H9 (cell line): ENCODE measurements at regions not wholly inside any gene's neighbourhood (a gene's known extent, or its start where the extent isn't known, plus 50 kb on each side); places are given as distances from the start of the nearest gene placed in this dataset.

ENCODE experiments used
- DNase-seq: peaks from one replicate; pipeline ENCODE4 v3.0.0-alpha.2; 2017
- H2AFZ ChIP-seq: one replicate; pipeline ENCODE4 v1.6.1; 2013; ENCODE audit warnings: mild to moderate bottlenecking, low read length, control low read depth, moderate library complexity
- H2AK5ac ChIP-seq: 2 replicates; pipeline ENCODE4 v1.6.1; 2013; ENCODE audit warnings: low read length, control low read depth, mixed read lengths; ENCODE audit not compliant: insufficient read length
- H2BK120ac ChIP-seq: one replicate; pipeline ENCODE4 v1.6.1; 2013; ENCODE audit warnings: low read depth, mild to moderate bottlenecking, low read length, control low read depth, inconsistent platforms; ENCODE audit not compliant: poor library complexity, severe bottlenecking
- H2BK12ac ChIP-seq: 2 replicates; pipeline ENCODE4 v1.6.1; 2013; ENCODE audit warnings: low read length, control low read depth, mixed read lengths, low read depth; ENCODE audit not compliant: insufficient read length
- H2BK15ac ChIP-seq: 2 replicates; pipeline ENCODE4 v1.6.1; 2013; ENCODE audit warnings: low read depth, low read length, control low read depth
- H2BK20ac ChIP-seq: one replicate; pipeline ENCODE4 v1.6.1; 2013; ENCODE audit warnings: low read depth, mild to moderate bottlenecking, low read length, control low read depth, inconsistent platforms; ENCODE audit not compliant: poor library complexity, severe bottlenecking
- H2BK5ac ChIP-seq: 2 replicates; pipeline ENCODE4 v1.6.1; 2013; ENCODE audit warnings: low read length, control low read depth, mixed read lengths; ENCODE audit not compliant: insufficient read length
- H3K14ac ChIP-seq: 2 replicates; pipeline ENCODE4 v1.6.1; 2013; ENCODE audit warnings: low read length, control low read depth; ENCODE audit not compliant: insufficient read depth
- H3K18ac ChIP-seq: 2 replicates; pipeline ENCODE4 v1.6.1; 2013; ENCODE audit warnings: low read depth, mild to moderate bottlenecking, mixed read lengths, low read length, control low read depth; ENCODE audit not compliant: insufficient read length
- H3K23ac ChIP-seq: 2 replicates; pipeline ENCODE4 v1.6.1; 2013; ENCODE audit warnings: low read length, control low read depth, mixed read lengths, low read depth; ENCODE audit not compliant: insufficient read length
- H3K23me2 ChIP-seq: 2 replicates; pipeline ENCODE4 v1.6.1; 2013; ENCODE audit warnings: low read depth, mild to moderate bottlenecking, mixed read lengths, low read length, control low read depth; ENCODE audit not compliant: insufficient read length, poor library complexity, severe bottlenecking
- H3K27ac ChIP-seq: 2 replicates; pipeline ENCODE4 v1.5.1; 2013; ENCODE audit warnings: low read length, control low read depth, mixed read lengths, low read depth; ENCODE audit not compliant: insufficient read length
- H3K27me3 ChIP-seq: 2 replicates; pipeline ENCODE4 v1.6.1; 2013; ENCODE audit warnings: low read length, control low read depth, inconsistent platforms; ENCODE audit not compliant: insufficient read depth
- H3K4ac ChIP-seq: 2 replicates; pipeline ENCODE4 v1.6.1; 2013; ENCODE audit warnings: low read depth, mild to moderate bottlenecking, control low read depth, inconsistent platforms, low read length, moderate library complexity
- H3K4me1 ChIP-seq: 2 replicates; pipeline ENCODE4 v1.6.1; 2013; ENCODE audit warnings: low read length, control low read depth, inconsistent platforms; ENCODE audit not compliant: insufficient read depth
- H3K4me2 ChIP-seq: 2 replicates; pipeline ENCODE4 v1.6.1; 2013; ENCODE audit warnings: low read length, control low read depth, mixed read lengths; ENCODE audit not compliant: insufficient read length, insufficient read depth
- H3K56ac ChIP-seq: 2 replicates; pipeline ENCODE4 v1.6.1; 2013; ENCODE audit warnings: low read depth, mild to moderate bottlenecking, mixed read lengths, low read length, control low read depth; ENCODE audit not compliant: insufficient read length
- H3K79me1 ChIP-seq: 2 replicates; pipeline ENCODE4 v1.6.1; 2013; ENCODE audit warnings: low read depth, mild to moderate bottlenecking, moderate library complexity, low read length, control low read depth, inconsistent platforms; ENCODE audit not compliant: insufficient read depth, poor library complexity, severe bottlenecking
- H3K79me2 ChIP-seq: 2 replicates; pipeline ENCODE4 v1.6.1; 2013; ENCODE audit warnings: low read length, control low read depth, inconsistent platforms; ENCODE audit not compliant: insufficient read depth
- H3K9ac ChIP-seq: 2 replicates; pipeline ENCODE4 v1.6.1; 2013; ENCODE audit warnings: low read length, control low read depth, mixed read lengths; ENCODE audit not compliant: insufficient read length; ENCODE audit errors: extremely low read depth
- H3K9me3 ChIP-seq: one replicate; pipeline ENCODE4 v1.6.1; 2013; ENCODE audit warnings: low read depth, low read length, inconsistent platforms; ENCODE audit not compliant: control insufficient read depth
- H3T11ph ChIP-seq: one replicate; pipeline ENCODE4 v1.6.1; 2013; ENCODE audit warnings: mild to moderate bottlenecking, low read length, control low read depth, inconsistent platforms
- H4K20me1 ChIP-seq: one replicate; pipeline ENCODE4 v1.6.1; 2013; ENCODE audit not compliant: control insufficient read depth, insufficient read length, insufficient read depth
- H4K5ac ChIP-seq: 2 replicates; pipeline ENCODE4 v1.6.1; 2013; ENCODE audit warnings: low read depth, mild to moderate bottlenecking, mixed read lengths, low read length, control low read depth; ENCODE audit not compliant: insufficient read length
- H4K8ac ChIP-seq: replicated peaks from 2 replicates; pipeline ENCODE4 v1.6.1; 2013; ENCODE audit warnings: low read length, control low read depth, mixed read lengths, low read depth; ENCODE audit not compliant: insufficient read length
- H4K91ac ChIP-seq: 2 replicates; pipeline ENCODE4 v1.6.1; 2013; ENCODE audit warnings: low read depth, mild to moderate bottlenecking, moderate library complexity, mixed read lengths, low read length, control low read depth; ENCODE audit not compliant: insufficient read length
- H3K27ac Mint-ChIP-seq, 3 experiments: 2 replicates in 2 of 3; 3 replicates in 1 of 3; pipeline ENCODE4 v1.8.0; 2020 to 2021; ENCODE audit warnings: mixed read lengths in 3 of 3, mild to moderate bottlenecking in 1 of 3, moderate library complexity in 1 of 3
- H3K27me3 Mint-ChIP-seq: 2 replicates; pipeline ENCODE4 v1.8.0; 2021; ENCODE audit warnings: low read depth, mild to moderate bottlenecking, moderate library complexity, mixed read lengths
- H3K36me3 Mint-ChIP-seq, 3 experiments: 2 replicates in 2 of 3; 3 replicates in 1 of 3; pipeline ENCODE4 v1.8.0; 2020 to 2021; ENCODE audit warnings: low read depth in 3 of 3, mixed read lengths in 3 of 3; ENCODE audit not compliant: insufficient read depth in 1 of 3
- H3K4me1 Mint-ChIP-seq, 2 experiments: 2 replicates each; pipeline ENCODE4 v1.8.0; 2020; ENCODE audit warnings: mixed read lengths in 2 of 2
- H3K4me3 Mint-ChIP-seq, 2 experiments: 2 replicates in 1 of 2; 3 replicates in 1 of 2; pipeline ENCODE4 v1.8.0; 2020 to 2021; ENCODE audit warnings: mild to moderate bottlenecking in 2 of 2, mixed read lengths in 2 of 2, moderate library complexity in 1 of 2
- H3K9me3 Mint-ChIP-seq, 2 experiments: 2 replicates in 1 of 2; 3 replicates in 1 of 2; pipeline ENCODE4 v1.8.0; 2020; ENCODE audit warnings: mild to moderate bottlenecking in 2 of 2, mixed read lengths in 2 of 2, moderate library complexity in 1 of 2
- WGBS: extraction: QIAGEN DNeasy Blood & Tissue Kit; methylation state at CpG from one replicate; pipeline ENCODE4 v1.1.7; 2013; ENCODE audit warnings: missing lambda C conversion rate, low lambda C conversion rate, mixed read lengths; ENCODE audit not compliant: insufficient read length; ENCODE audit errors: extremely low coverage; 5-methylcytosine and 5-hydroxymethylcytosine counted together
- TF ChIP-seq, protein P1 (sequence below): fragments of 200-600 bp; sonication (generic); conservative IDR thresholded peaks from 3 replicates; pipeline ENCODE4 v1.8.0; 2021; ENCODE audit warnings: antibody characterized with exemption, mild to moderate bottlenecking

DNA sequence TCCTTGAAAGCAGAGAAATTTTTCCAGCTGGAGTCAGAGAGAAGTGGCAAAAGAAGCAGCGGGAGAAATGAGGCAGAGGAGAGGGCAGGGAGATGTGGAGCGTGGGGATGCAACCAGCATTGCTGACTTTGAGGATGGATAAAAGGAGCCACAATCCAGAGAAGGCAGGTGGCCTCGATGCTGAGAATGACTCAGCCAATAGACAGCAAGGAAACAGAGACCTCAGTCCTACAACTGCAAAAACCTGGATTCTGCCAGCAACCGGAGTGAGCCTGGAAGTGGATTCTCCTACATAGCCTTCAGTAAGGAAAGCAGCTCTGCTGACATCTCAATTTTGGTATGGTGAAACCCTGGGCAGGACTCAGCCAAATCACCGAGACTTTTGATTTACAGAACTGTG, 128.9 kb upstream of the ATP1B1 start:
- no peak overlapping the region for H4K91ac ChIP-seq
- H3K79me2 ChIP-seq: no peaks in the 10 kb centered on the region
- no peak overlapping the region for H2BK5ac ChIP-seq
- no peaks in the 10 kb centered on the region for H4K20me1 ChIP-seq
- no peak overlapping the region for H2BK20ac ChIP-seq
- no peak overlapping the region for H4K8ac ChIP-seq
- H2AK5ac ChIP-seq: no peak overlapping the region
- H3K23me2 ChIP-seq: no peaks in the 10 kb centered on the region
- Mint-ChIP-seq H3K4me1 (peaks cover 4 to 7% of the 10 kb centered on the region in 2 experiments), H3K27ac (0 out of 7 replicates have a peak overlapping the region, but pooled peaks of 1 of the 3 experiments have one; percentile 22), H3K27me3 (no peaks in the 10 kb centered on the region; the same call in none of the 2 replicates), H3K9me3 (peaks cover 0 to 2% of the 10 kb centered on the region in 2 experiments; a peak in 2 of 5 replicates), H3K36me3 (no peaks in the 10 kb centered on the region), H3K4me3 (no peak overlapping the region)
- DNase-seq: peak; percentile 39
- no peak overlapping the region for H3K9ac ChIP-seq
- no peak overlapping the region for H2BK120ac ChIP-seq
- no peak overlapping the region for H3K4ac ChIP-seq
- H3K14ac ChIP-seq: no peak overlapping the region
- H3K79me1 ChIP-seq: no peaks in the 10 kb centered on the region
- no peak overlapping the region for H3K23ac ChIP-seq
- H3K4me2 ChIP-seq: no peak overlapping the region
- H3T11ph ChIP-seq: no peak overlapping the region
- H3K56ac ChIP-seq: no peak overlapping the region
- H3K4me1 ChIP-seq: no peaks in the 10 kb centered on the region
- no peaks in the 10 kb centered on the region for H3K9me3 ChIP-seq
- H2BK12ac ChIP-seq: no peak overlapping the region
- no peak overlapping the region for H4K5ac ChIP-seq
- no CpG with 5 or more reads among the region's 5 CpGs for WGBS
- H3K27me3 ChIP-seq: no peaks in the 10 kb centered on the region
- H2BK15ac ChIP-seq: no peak overlapping the region
- no peak overlapping the region for H2AFZ ChIP-seq
- no peak overlapping the region for H3K27ac ChIP-seq
- TF ChIP-seq, protein P1, sequence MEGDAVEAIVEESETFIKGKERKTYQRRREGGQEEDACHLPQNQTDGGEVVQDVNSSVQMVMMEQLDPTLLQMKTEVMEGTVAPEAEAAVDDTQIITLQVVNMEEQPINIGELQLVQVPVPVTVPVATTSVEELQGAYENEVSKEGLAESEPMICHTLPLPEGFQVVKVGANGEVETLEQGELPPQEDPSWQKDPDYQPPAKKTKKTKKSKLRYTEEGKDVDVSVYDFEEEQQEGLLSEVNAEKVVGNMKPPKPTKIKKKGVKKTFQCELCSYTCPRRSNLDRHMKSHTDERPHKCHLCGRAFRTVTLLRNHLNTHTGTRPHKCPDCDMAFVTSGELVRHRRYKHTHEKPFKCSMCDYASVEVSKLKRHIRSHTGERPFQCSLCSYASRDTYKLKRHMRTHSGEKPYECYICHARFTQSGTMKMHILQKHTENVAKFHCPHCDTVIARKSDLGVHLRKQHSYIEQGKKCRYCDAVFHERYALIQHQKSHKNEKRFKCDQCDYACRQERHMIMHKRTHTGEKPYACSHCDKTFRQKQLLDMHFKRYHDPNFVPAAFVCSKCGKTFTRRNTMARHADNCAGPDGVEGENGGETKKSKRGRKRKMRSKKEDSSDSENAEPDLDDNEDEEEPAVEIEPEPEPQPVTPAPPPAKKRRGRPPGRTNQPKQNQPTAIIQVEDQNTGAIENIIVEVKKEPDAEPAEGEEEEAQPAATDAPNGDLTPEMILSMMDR: no peak
- H3K18ac ChIP-seq: no peak overlapping the region
